NCI-H1092 (cell line): ENCODE measurements at regions not wholly inside any gene's neighbourhood (a gene's known extent, or its start where the extent isn't known, plus 50 kb on each side); places are given as distances from the start of the nearest gene placed in this dataset.
"Not testable (repeated sequence)": the region's sequence is repeated elsewhere in the genome, so short reads cannot be mapped to it uniquely, and the experiment has no call there.

Experiments
- DNase-seq: peaks from one replicate; lab custom pipeline; 2025; lab: John Stamatoyannopoulos, UW

- no peak for DNase-seq
Observed at GRCh38 chr2:128660836-128661235, 342.2 kb upstream of the HS6ST1 start.

DNA sequence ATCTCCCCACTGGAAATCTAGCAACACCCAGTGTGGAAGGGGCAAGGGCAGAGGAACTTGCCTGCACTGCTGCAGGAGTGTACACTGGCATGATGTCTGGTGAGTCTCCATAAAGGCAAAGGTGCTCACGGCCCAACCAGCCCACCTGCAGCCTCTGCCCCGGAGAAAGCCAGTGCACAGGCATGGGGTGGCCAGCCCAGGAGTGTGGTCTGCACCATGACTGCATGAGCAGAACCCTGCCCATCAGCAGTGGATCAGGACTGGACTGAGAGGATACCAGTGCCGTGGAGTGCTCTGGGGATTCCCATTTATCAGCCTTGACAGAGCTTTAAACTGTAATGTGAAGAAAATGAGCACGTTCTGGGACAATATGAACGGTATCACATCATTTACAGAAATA, 342.6 kb upstream of the HS6ST1 start:
- DNase-seq: no peak

DNA sequence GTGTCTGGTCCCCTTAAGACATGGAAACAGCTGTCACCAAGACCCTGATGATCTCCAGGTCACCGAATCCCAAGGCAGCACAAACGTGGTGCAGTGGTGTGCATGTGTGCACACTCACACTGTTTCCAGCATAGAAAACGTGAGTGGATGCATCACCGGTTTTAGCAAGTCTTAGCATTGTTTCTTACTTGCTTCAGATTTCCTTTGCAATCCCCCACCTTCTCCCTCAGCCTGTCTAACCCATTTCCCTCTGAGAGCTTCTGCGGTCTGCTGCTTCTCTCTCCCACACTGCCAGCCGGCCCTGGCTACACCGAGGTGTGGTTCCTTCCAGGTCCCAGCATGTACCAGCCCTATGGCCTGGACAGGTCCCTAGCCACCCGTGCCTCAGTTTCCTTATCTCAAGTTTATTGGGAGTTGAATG, 343.4 kb upstream of the HS6ST1 start:
- DNase-seq: no peak

GRCh38 chr2:128663371-128664050, 344.8 kb upstream of the HS6ST1 start:
- no peak for DNase-seq

DNA sequence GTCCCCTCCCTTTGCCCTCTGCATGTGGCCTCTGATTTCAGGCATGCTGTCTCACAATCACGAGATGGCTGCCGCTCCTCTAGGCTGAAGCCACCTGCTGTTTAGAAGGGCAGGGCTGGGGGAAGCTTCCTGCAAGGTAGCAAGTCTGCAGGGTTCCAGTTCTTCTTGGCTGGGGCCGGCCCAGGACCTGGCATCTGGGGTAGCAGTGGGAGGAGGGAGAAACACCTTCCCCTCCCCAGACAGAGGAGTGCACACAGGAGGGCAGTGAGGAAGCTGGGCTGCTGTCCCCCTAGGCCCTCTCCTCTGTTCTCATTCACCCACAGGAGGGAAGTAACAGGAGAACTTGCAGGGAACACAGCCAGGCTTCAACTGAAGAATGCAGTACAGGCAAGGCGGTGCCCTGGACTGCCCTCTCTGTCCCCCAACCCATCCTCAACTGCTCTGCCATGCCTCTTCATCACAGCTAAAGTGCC, 345.9 kb upstream of the HS6ST1 start:
- DNase-seq: no peak

- DNase-seq: no peak
Observed at GRCh38 chr2:128665113-128665512, 346.4 kb upstream of the HS6ST1 start.

- no peak for DNase-seq
Observed at GRCh38 chr2:128666596-128666995, 347.9 kb upstream of the HS6ST1 start.

DNA sequence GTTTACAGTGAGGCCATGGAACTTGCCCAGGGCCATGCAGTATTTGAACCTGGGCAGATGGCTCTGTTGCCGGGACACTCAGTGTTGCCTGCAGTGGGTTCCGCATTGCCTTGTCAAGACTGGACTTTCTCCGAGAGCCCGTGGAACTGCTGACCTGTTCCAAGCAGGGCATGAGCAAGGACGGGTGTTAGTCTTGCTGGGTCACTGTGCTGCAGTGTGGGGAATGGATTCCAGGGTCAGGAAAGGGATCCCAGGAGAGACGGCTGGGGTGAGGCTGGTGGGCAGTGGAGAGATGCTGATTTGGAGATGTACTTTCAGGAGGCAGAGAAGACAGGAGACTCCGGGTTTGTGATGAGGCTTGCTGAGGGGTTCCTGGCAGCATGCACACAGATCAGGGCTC, 348.7 kb upstream of the HS6ST1 start:
- no peak for DNase-seq

GRCh38 chr2:128668946-128669345, 350.3 kb upstream of the HS6ST1 start:
- no peak for DNase-seq

DNA sequence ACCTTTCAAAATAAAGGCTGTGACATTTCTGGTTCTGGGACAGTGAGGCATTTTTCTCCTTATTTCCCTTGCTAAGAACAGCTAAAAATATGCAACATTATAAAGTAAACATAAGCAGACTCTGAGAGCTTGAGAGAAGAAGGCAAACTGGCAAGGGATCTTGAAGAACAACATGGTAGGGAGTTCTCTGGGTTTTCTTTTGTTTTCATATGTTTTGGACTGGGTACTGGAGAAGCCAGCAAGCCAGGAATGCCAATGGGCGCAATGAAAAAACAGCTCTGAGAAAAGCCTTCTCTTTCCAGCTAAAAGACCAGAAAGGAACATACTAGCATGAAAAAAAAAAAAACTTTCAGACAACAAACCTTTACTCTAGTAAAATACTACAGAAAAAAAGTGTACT, 351.4 kb upstream of the HS6ST1 start:
- no peak for DNase-seq

DNA sequence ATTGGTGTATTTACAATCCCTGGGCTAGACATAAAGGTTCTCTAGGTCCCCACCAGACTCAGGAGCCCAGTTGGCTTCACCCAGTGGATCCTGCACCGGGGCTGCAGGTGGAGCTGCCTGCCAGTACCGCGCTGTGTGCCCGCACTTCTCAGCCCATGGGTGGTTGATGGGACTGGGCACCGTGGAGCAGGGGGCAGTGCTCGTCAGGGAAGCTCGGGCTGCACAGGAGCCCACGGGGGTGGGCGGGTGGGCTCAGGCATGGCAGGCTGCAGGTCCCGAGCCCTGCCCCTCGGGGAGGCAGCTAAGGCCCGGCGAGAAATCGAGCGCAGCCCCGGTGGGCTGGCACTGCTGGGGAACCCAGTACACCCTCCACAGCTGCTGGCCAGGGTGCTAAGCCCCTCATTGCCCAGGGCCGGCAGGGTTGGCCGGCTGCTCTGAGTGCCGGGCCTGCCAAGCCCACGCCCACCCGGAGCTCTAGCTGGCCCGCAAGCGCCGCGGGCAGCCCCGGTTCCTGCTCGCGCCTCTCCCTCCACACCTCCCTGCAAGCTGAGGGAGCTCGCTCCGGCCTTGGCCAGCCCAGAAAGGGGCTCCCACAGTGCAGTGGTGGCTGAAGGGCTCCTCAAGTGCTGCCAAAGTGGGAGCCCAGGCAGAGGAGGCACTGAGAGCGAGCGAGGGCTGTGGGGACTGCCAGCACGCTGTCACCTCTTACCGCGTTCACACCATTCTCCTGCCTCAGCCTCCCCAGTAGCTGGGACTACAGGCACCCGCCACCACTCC, 353.5 kb upstream of the HS6ST1 start:
- DNase-seq: not testable (repeated sequence)

DNA sequence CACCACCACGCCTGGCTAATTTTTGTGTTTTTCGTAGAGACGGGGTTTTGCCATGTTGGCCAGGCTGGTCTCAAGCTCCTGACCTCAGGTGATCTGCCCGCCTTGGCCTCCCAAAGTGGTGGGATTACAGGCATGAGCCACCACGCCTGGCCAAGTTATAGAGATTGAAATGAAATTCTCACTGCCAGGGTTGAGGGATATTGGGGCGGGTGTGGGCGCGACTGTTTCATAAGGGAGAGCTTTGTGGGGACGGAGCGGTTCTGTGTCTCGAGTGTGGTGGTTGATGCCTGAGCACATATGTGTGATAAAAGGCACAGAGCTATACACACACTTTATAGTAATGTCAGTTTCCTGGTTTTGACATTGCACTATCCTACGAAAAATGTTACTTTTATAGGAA, 361.0 kb upstream of the HS6ST1 start:
- DNase-seq: not testable (repeated sequence)

GRCh38 chr2:128681507-128681906, 362.8 kb upstream of the HS6ST1 start:
- DNase-seq: no peak

GRCh38 chr2:128682266-128682665, 363.6 kb upstream of the HS6ST1 start:
- no peak for DNase-seq

GRCh38 chr2:128682729-128683284, 364.1 kb upstream of the HS6ST1 start:
- DNase-seq: no peak

GRCh38 chr2:128684523-128684922, 365.9 kb upstream of the HS6ST1 start:
- no peak for DNase-seq

DNA sequence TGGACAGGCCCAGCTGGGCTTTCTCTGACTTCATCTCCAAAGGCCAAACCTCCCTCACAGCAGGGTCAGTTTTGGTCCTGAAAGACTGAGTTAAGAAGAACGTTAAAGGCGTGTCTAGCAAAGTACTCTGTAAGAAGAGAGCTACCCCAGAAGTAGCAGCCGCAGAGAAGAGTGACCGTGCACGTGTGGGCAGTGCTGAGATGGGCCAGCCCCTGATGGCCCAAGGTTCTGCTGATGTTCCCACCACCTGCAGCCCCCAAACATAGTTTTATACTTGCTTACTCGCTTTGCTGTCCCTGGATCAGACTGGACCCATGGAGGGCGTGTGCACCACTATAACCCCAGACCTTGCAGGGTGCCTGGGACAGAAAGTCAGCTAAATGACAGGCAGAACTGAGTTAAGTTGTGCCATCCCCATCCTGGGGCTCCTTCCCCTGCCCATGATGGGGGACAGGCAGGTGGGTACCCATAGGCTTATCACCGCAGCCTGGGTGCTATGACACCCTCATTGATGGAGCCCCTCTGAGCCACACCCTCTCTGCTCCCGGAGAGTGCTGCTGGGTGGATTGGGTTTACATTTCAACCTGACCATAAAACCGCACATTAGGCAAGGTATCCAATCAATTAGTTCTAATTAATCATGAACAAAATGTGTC, 367.3 kb upstream of the HS6ST1 start:
- DNase-seq: no peak

GRCh38 chr2:128686497-128686859, 367.8 kb upstream of the HS6ST1 start:
- no peak for DNase-seq

GRCh38 chr2:128686881-128687555, 368.4 kb upstream of the HS6ST1 start:
- DNase-seq: no peak

DNA sequence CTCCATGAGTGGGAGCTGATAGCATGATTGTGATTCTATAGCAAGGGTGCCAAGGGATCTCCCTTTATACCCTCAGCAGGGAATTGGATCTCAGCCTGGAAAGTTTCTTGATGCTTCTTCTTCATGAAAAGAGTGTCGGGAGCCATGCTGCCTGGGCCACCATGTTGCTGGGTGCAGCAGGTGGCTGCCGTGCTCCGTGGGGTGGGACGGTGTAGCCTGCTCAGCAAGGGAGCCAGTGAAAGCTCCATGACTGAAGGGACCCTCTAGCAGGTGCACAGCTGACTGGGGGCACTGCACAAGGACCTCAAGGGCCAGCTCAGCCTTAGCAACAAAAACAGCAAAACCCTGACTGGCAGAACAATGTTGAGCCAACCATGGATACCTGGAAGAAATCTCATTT, 368.9 kb upstream of the HS6ST1 start:
- DNase-seq: no peak

GRCh38 chr2:128689971-128690370, 371.3 kb upstream of the HS6ST1 start:
- no peak for DNase-seq

- no peak for DNase-seq
Observed at GRCh38 chr2:128690431-128690830, 371.8 kb upstream of the HS6ST1 start.
